Stimulated activated CD4-positive, alpha-beta T cell treated with anti-CD3 and anti-CD28 coated beads, TNF-alpha, amount 100 ng/mL, for 24 hours (primary cell): ENCODE measurements at regions not wholly inside any gene's neighbourhood (a gene's known extent, or its start where the extent isn't known, plus 50 kb on each side); places are given as distances from the start of the nearest gene placed in this dataset.

ENCODE experiments used
- DNase-seq, 3 experiments: peaks; one replicate each; pipeline ENCODE4 v3.0.0-alpha.2; 2020; ENCODE audit warnings: low read depth in 3 of 3

- DNase-seq, result no peak
Measured at GRCh38 chrX:137366018-137366633, 199.8 kb upstream of the ZIC3 start.

GRCh38 chrX:137363559-137363958 is 202.4 kb upstream of the ZIC3 start:
- DNase-seq, result no peak

- DNase-seq, result no peak
Measured at GRCh38 chrX:137362583-137362982, 203.3 kb upstream of the ZIC3 start.

GRCh38 chrX:137354851-137355250 is 211.1 kb upstream of the ZIC3 start:
- DNase-seq, result no peak

- DNase-seq, result no peak
Measured at GRCh38 chrX:137353404-137353803, 212.5 kb upstream of the ZIC3 start.

- no peak for DNase-seq
Measured at GRCh38 chrX:137352101-137352660, 213.7 kb upstream of the ZIC3 start.

- DNase-seq, result no peak
Measured at GRCh38 chrX:137342969-137343368, 223.0 kb upstream of the ZIC3 start.

GRCh38 chrX:137313627-137314026 is 252.3 kb upstream of the ZIC3 start:
- no peak for DNase-seq

- DNase-seq, result no peak
Measured at GRCh38 chrX:137305404-137305803, 260.5 kb upstream of the ZIC3 start.

- DNase-seq, result no peak
Measured at GRCh38 chrX:137297167-137297566, 263.4 kb upstream of the GPR101 start.

- no peak for DNase-seq
Measured at GRCh38 chrX:137290011-137290410, 256.2 kb upstream of the GPR101 start.

- DNase-seq, result no peak
Measured at GRCh38 chrX:137287191-137287590, 253.4 kb upstream of the GPR101 start.

GRCh38 chrX:137286423-137286822 is 252.6 kb upstream of the GPR101 start:
- DNase-seq, result no peak

GRCh38 chrX:137278825-137279224 is 245.0 kb upstream of the GPR101 start:
- no peak for DNase-seq

GRCh38 chrX:137263374-137263773 is 229.6 kb upstream of the GPR101 start:
- no peak for DNase-seq

- DNase-seq, result no peak
Measured at GRCh38 chrX:137245183-137245582, 211.4 kb upstream of the GPR101 start.

- no peak for DNase-seq
Measured at GRCh38 chrX:137236837-137237236, 203.0 kb upstream of the GPR101 start.

- DNase-seq, result no peak
Measured at GRCh38 chrX:137234651-137235402, 201.0 kb upstream of the GPR101 start.

GRCh38 chrX:137233478-137233877 is 199.7 kb upstream of the GPR101 start:
- DNase-seq, result no peak

GRCh38 chrX:137227151-137227550 is 193.4 kb upstream of the GPR101 start:
- DNase-seq, result no peak

- DNase-seq, result no peak
Measured at GRCh38 chrX:137215467-137215866, 181.7 kb upstream of the GPR101 start.

GRCh38 chrX:137212078-137212632 is 178.4 kb upstream of the GPR101 start:
- DNase-seq, result no peak

GRCh38 chrX:137198040-137198439 is 164.2 kb upstream of the GPR101 start:
- DNase-seq, result no peak
